GM19324 (cell line): ENCODE measurements at regions not wholly inside any gene's neighbourhood (a gene's known extent, or its start where the extent isn't known, plus 50 kb on each side); places are given as distances from the start of the nearest gene placed in this dataset.

Experiments
- ATAC-seq: cut with Tn5 transposase; IDR thresholded peaks from one replicate; pipeline ENCODE4 v1.9.1; 2021; ENCODE audit warnings: mild to moderate bottlenecking, moderate library complexity; ENCODE audit not compliant: unreplicated experiment, low FRiP score

GRCh38 chr14:44035707-44036106, 471.4 kb downstream of the FSCB start:
- no peak for ATAC-seq

- no peak for ATAC-seq
These were observed 476.2 kb downstream of the FSCB start for GRCh38 chr14:44030831-44031383.

GRCh38 chr14:44029933-44030332, 477.1 kb downstream of the FSCB start:
- no peak for ATAC-seq

- no peak for ATAC-seq
These were observed 479.7 kb downstream of the FSCB start for GRCh38 chr14:44027397-44027796.

- ATAC-seq, result no peak
These were observed 496.5 kb downstream of the FSCB start for GRCh38 chr14:44010595-44010994.

GRCh38 chr14:44010071-44010470, 497.0 kb downstream of the FSCB start:
- no peak for ATAC-seq

- no peak for ATAC-seq
These were observed 497.4 kb downstream of the FSCB start for GRCh38 chr14:44009642-44010041.

- ATAC-seq, result no peak
These were observed 518.1 kb downstream of the FSCB start for GRCh38 chr14:43988989-43989388.

- ATAC-seq, result no peak
These were observed 523.4 kb downstream of the FSCB start for GRCh38 chr14:43983721-43984120.

- ATAC-seq, result no peak
These were observed 525.8 kb downstream of the FSCB start for GRCh38 chr14:43981135-43981768.

GRCh38 chr14:43956741-43957140, 550.3 kb downstream of the FSCB start:
- no peak for ATAC-seq

GRCh38 chr14:43949400-43949799, 557.7 kb downstream of the FSCB start:
- ATAC-seq, result no peak

- no peak for ATAC-seq
These were observed 567.2 kb downstream of the FSCB start for GRCh38 chr14:43939836-43940235.

GRCh38 chr14:43938588-43939281, 568.3 kb downstream of the FSCB start:
- ATAC-seq, result no peak

GRCh38 chr14:43937001-43937400, 570.1 kb downstream of the FSCB start:
- ATAC-seq, result no peak

GRCh38 chr14:43934102-43934501, 573.0 kb downstream of the FSCB start:
- ATAC-seq, result no peak

GRCh38 chr14:43914041-43914693, 592.9 kb downstream of the FSCB start:
- ATAC-seq, result no peak

- no peak for ATAC-seq
These were observed 603.9 kb downstream of the FSCB start for GRCh38 chr14:43903209-43903608.

- no peak for ATAC-seq
These were observed 605.0 kb downstream of the FSCB start for GRCh38 chr14:43901911-43902673.

GRCh38 chr14:43900173-43900655, 606.9 kb downstream of the FSCB start:
- no peak for ATAC-seq

- no peak for ATAC-seq
These were observed 608.4 kb downstream of the FSCB start for GRCh38 chr14:43898687-43899086.
